GM18861 (cell line): ENCODE measurements at regions not wholly inside any gene's neighbourhood (a gene's known extent, or its start where the extent isn't known, plus 50 kb on each side); places are given as distances from the start of the nearest gene placed in this dataset.
"Not testable (repeated sequence)": the region's sequence is repeated elsewhere in the genome, so short reads cannot be mapped to it uniquely, and the experiment has no call there.

Experiments used
- ATAC-seq: cut with Tn5 transposase; IDR thresholded peaks from one replicate; pipeline ENCODE4 v1.9.1; 2021; ENCODE audit not compliant: unreplicated experiment

DNA sequence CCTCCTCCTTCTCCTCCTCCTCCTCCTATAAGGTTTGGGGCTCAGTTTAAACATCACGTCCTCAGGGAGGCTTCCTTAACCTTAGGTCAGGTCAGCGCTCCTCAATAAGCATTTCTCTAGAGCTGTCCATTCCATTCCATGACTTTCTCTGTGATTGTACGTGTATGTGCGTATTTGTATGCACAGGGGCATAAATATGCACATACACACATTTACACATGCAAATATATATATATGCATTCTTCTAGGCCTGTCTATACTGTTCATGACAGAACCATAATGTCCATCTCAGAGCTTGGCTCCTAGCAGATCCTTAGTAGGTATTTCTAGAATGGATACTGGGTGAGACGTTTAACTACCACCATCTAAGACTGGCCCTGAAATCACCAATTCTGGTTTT, 258.6 kb downstream of the STIM2 start:
- ATAC-seq = no peak

DNA sequence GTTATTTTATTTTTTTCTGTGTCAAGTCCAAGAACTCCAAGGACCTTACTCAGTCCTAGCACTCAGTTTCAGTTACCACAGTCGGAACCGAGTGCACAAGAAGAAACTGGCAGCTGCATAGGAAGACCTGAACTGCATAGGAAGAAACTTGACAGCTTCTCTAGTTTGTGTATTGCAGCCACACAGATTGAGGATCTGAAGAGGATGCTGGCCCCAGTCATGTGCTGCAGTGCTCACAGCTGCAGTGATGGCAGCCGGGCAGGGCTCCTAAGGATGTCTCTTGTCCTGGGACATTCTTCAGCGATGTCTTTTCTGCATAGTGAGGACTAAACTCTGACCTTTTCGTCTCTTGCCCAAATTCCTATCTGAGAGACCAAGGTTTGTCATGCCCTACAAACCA, 261.2 kb downstream of the STIM2 start:
- ATAC-seq = no peak

- no peak for ATAC-seq
Measured at GRCh38 chr4:27123123-27123768, 262.6 kb downstream of the STIM2 start.

DNA sequence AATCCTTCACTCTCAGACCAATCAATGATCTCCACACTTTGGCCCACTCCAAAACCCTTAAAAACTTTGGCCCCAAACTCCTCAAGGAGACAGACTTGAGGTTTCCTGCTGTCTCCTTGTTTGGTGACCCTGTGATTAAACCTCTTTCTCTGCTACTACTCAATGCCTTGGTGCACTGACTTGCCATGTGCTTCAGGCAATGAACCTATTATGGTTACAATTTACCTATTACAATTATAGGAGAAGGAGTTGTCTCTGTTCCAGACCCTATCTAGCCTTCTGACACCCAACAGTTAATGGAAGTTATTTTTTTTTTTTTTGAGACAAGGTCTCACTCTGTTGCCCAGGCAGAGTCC, 263.1 kb downstream of the STIM2 start:
- no peak for ATAC-seq

GRCh38 chr4:27126895-27127294, 266.3 kb downstream of the STIM2 start:
- not testable (repeated sequence) for ATAC-seq

GRCh38 chr4:27128443-27128842, 267.8 kb downstream of the STIM2 start:
- no peak for ATAC-seq

- no peak for ATAC-seq
Measured at GRCh38 chr4:27129871-27130366, 269.3 kb downstream of the STIM2 start.

DNA sequence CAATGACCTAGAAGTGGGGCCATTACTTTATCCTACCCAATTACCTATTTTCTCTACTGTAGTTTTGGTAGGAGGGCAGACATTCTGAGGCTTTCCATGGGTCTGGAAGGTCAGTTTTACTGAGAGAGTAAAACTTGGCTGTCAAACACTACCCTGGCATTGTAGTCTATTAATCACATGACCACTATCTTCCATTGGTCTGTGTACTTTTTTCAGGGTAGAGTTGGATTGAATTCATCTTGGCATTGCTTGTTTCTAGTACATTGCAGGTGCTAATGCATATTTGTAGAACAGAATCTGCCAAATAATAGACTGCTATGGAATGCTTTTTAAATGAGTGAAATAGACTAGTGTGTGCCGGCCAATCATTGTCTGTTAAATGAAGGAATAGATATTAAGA, 271.9 kb downstream of the STIM2 start:
- ATAC-seq = no peak

DNA sequence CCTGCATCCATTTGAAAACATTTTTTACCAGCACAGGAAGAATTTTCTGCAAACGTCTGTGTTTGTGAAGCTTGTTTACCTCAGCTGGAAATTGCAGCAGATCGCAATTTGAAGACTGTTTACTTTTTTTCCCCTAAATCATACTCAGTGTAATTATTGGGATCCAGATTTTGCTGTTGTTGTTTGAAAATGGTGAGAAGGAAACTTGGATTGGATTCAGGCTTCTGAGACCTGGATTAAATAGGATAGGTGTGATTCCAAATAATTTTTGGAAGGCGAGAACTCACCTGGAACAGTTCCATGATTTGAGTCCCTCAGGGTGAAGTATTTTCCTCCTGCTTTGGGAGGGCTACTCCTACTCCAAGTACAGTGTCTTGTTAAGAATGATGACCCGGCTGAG, 279.8 kb downstream of the STIM2 start:
- ATAC-seq = no peak

GRCh38 chr4:27141530-27141929, 280.9 kb downstream of the STIM2 start:
- ATAC-seq = no peak

DNA sequence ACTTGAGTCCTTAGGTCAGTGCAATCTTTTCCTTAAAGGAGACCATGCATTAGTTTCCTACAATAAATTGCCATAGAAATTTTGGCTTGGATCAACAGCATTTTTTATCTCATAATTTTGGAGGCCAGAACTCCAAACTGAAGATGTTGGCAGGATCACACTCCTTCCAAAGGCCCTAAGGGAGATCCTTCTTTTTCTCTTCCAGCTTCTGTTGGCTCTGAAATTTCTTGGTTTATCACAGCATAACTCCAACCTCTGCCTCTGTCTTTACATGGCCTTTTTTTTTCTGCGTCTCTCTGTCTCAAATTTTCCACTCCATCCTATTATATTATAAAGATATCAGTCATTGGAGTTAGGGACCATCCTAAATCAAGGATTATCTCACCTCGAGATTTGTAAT, 282.2 kb downstream of the STIM2 start:
- ATAC-seq = no peak

DNA sequence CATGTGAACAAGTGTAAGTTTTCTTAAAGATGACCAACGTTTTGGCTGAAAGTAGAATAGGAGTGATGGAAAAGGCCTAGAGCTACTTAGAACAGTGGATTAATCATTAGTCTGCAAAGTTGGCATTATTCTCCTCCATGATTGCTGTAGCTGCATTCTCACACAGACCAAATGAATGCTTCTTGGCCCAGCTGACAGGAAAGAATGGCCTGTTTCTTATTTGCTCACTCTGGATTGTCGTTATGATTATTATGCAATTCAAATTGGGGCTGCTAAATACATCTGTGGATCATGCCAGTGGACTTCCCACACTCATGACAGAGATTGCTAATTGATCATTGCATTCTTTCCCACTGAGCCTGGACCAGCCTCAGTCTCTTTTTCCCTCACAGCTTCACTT, 285.0 kb downstream of the STIM2 start:
- ATAC-seq = no peak

GRCh38 chr4:27148211-27148895, 287.7 kb downstream of the STIM2 start:
- ATAC-seq = no peak

GRCh38 chr4:27149541-27150212, 289.0 kb downstream of the STIM2 start:
- ATAC-seq = no peak

DNA sequence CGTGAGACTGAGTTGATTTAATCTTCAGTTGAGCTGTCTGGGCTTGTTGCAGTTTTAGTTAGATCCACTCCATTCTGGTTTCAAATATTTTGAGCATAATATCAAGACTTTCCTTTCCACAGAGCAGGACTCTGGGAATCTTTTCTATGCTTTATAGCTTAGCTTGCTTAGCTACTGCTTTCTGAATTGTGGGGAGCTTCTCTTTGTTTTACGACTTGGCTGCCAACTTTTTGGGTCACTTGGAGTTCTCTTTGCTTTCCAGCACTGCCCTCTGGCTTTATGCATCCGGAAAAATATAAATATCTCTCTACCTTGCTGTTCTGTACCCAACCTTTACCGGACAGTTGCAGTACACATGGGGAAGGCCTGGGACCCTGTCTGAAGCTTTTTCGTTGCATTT, 292.1 kb downstream of the STIM2 start:
- ATAC-seq = no peak

DNA sequence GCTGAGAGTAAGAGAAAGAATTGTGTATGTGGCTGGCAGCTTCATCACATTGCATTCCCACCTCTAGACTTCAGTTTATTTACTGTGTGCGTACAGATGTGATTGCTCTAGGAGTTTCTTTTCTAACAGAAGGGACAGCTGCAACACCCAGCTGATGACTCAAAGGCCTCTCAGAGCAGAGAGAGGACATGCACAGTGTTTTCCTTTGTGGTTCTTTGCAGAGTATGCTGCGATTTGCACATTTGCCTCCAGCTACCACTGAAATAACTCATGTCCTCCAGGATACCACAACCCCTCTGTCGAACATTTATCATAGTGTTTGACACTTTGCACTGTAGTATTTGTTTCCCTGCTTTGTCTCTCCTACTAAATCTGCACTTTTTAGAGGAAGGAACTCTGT, 294.1 kb downstream of the STIM2 start:
- no peak for ATAC-seq

- no peak for ATAC-seq
Measured at GRCh38 chr4:27161191-27161590, 300.6 kb downstream of the STIM2 start.

DNA sequence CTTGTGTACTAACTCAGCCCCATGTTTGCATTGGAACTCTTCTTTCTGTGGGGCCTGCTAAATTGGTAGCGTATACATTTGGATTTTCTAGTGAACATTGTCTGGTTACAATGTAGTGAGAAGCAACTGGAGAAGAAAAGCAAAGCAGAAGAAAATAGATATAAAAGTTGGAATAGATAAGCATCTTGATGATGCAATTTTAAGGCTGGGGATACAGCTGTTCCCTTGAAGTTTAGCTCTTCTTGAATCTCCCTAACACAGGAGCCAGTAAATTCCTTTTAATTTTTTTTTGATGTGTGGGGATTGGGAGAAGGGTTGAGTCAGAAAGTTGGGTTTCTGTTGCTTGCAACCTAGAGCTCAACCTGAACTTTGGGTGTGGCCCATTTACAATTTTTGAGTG, 308.1 kb downstream of the STIM2 start:
- ATAC-seq = no peak

DNA sequence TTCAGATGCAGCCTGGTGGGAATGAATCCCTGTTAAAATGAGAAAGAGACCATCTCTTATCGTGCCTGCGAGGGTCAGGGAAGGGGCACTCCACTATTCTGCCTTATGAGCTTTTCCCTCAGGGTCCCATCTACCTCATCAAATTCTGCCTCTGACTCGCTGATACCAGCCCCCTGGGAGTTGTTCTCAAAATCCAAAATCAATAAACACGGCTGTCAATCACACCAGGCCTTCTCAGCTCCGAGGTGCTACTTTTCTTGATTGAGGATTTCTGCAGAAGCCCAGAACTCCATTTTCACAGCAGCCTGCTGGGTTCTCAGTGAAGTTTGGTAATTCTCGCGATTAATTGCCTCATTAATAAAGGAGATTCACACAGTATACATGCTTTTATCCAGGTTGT, 312.6 kb downstream of the STIM2 start:
- no peak for ATAC-seq

DNA sequence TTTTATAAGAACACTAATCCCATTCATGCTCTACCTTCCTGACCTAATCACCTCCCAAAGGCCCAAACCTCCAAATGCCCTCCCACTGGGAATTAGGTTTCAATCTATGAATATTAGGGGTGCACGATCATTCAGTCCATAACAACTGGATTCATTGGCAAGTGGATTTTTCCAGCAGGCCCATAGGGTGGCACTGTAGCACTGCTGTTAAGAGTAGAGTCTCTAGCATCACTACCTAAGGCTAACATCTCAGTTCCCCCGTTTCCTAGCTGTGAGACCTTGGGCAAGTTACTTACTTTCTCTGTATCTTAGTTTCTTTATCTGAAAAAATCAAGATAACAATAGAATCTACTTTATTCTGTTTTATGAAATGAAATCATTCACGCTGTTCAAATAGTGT, 315.8 kb downstream of the STIM2 start:
- no peak for ATAC-seq

DNA sequence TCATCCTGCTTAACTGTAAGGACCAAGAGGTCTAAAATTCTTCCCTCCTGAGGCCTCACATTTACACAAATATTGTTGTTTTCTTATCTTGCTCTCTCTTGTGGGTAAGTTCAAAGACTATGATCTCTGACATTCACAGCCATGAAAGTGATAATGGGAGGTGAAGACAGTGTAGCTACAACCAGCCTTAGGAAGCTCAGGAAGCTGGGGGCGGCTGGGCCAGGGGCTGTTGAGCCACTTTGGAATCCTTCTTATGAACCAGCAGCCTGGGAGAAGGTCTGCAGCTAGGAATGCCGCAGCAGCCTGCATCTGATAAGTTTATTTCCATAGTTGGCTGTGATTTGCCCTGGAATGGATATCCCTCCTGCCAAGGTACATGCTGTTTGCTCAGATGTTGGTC, 316.2 kb downstream of the STIM2 start:
- ATAC-seq = no peak

- ATAC-seq = no peak
Measured at GRCh38 chr4:27178061-27178460, 317.4 kb downstream of the STIM2 start.
